Heart right ventricle (tissue), 16 donors: ENCODE measurements at regions not wholly inside any gene's neighbourhood (a gene's known extent, or its start where the extent isn't known, plus 50 kb on each side); places are given as distances from the start of the nearest gene placed in this dataset.

ENCODE experiments used
- ATAC-seq, 8 donors: fragments of 200-7000 bp; cut with Tn5 transposase; one replicate each; pipeline ENCODE4 v1.9.1; 2020; ENCODE audit warnings: mild to moderate bottlenecking in 8 of 8, moderate library complexity in 8 of 8, moderate number of reproducible peaks in 1 of 8
- DNase-seq, 2 donors: peaks; one replicate each; pipeline ENCODE4 v3.0.0-alpha.2; 2020
- H3K27ac ChIP-seq, 10 donors: fragments of 200-600 bp; sonication (generic) in 2 of 10; one replicate each; pipeline versions ENCODE4 v1.5.0 to v1.8.0; 2020 to 2022; ENCODE audit warnings: mild to moderate bottlenecking in 3 of 10
- H3K27me3 ChIP-seq, 7 donors: fragments of 200-600 bp; one replicate each; pipeline ENCODE4 v1.8.0; 2021 to 2022; ENCODE audit warnings: mild to moderate bottlenecking in 2 of 7
- H3K36me3 ChIP-seq, 9 donors: fragments of 200-600 bp; sonication (generic) in 1 of 9; one replicate each; pipeline versions ENCODE4 v1.5.0 to v1.8.0; 2020 to 2022; ENCODE audit warnings: mild to moderate bottlenecking in 2 of 9
- H3K4me1 ChIP-seq, 9 donors: fragments of 200-600 bp; sonication (generic) in 1 of 9; one replicate each; pipeline versions ENCODE4 v1.5.0 to v1.8.0; 2020 to 2022; ENCODE audit warnings: mild to moderate bottlenecking in 4 of 9
- H3K4me3 ChIP-seq, 10 donors: fragments of 200-600 bp; sonication (generic) in 2 of 10; one replicate each; pipeline versions ENCODE4 v1.5.0 to v1.8.0; 2020 to 2022; ENCODE audit warnings: mild to moderate bottlenecking in 7 of 10, moderate library complexity in 2 of 10
- H3K9me3 ChIP-seq, 11 donors: fragments of 200-600 bp in 10 of 11; sonication (generic) in 2 of 11; one replicate each; pipeline versions ENCODE4 v1.5.0 to v1.8.0; 2013 to 2022; ENCODE audit warnings: mild to moderate bottlenecking in 2 of 11, control low read depth in 1 of 11, moderate library complexity in 1 of 11
- CTCF ChIP-seq, 9 donors: fragments of 200-600 bp; sonication (generic) in 2 of 9; IDR thresholded peaks; one replicate each; pipeline versions ENCODE4 v1.5.0 to v1.8.0; 2021 to 2022; ENCODE audit warnings: antibody characterized with exemption in 9 of 9, mild to moderate bottlenecking in 5 of 9, moderate library complexity in 1 of 9
- WGBS, 2 donors: extraction: QIAGEN DNeasy Blood & Tissue Kit; methylation state at CpG; one replicate each; pipeline ENCODE4 v1.1.7; 2013; ENCODE audit warnings: inconsistent platforms in 1 of 2; 5-methylcytosine and 5-hydroxymethylcytosine counted together
- intact Hi-C, 10 donors: fragments of 100-400 bp; cut with DNase I; formaldehyde crosslinking; loops; one replicate each; pipeline versions ENCODE4 v1.11.1 to v1.14.2; 2022
- donor health status: Arrhythmogenic right ventricular cardiomyopathy.
- donor health status: ischemic (EF 13 %, LVEDD 7.1; RV severe dilation, severe dysfunction).
- donor health status: healthy with polysubstance abuse.
- donor health status: DM: no; HTN: yes; CAD: no.
- donor health status: DM: no; HTN: no; CAD: no.
- donor health status: ischemic (EF 25% LVEDD 6.9; RV normal size, moderate dysfunction).
- donor health status: ischemic (EF 25% LVEDD 5.7; RV mildly dilated, moderate dysfunction).
- donor health status: healthy.
- donor health status: DM: yes; HTN: yes; CAD: no.
- donor health status: Ischemic cardiomyopathy.
- donor health status: ischemic (EF 35%, LVEDD 5.7; RV mildly dilated, moderate dysfunction).
- donor health status: nonischemic (EF 11% LVEDD 7.7; RV severe dilation, severe dysfunction).
- donor health status: DM: yes; HTN: yes; CAD: no.
- donor health status: PGD.
- donor health status: ischemic (EF 29% LVEDD 5.4; RV normal size, mild dysfunction).
- donor health status: nonischemic (EF 23%, LVEDD 6.1; RV moderate dilation, normal function).

- intact Hi-C loops: loop anchor here in 1 of 10 donors (10.0 kb wide), 1 partner anchor 365 kb away; no protein-coding TSS in a partner anchor
- no peaks in the 10 kb centered on the region for H3K27me3 ChIP-seq
- H3K9me3 ChIP-seq: no peaks in the 10 kb centered on the region
- peak in 1 of 8 donors; percentile 55 for ATAC-seq
- H3K4me3 ChIP-seq: no peak overlapping the region
- H3K27ac ChIP-seq: no peak overlapping the region
- TF ChIP-seq CTCF (IDR thresholded peaks at IDR 0.05): no peak
- H3K4me1 ChIP-seq: no peaks in the 10 kb centered on the region
- DNase-seq: no peak
- no peaks in the 10 kb centered on the region for H3K36me3 ChIP-seq
These were observed 218.2 kb downstream of the RAD51AP2 start for GRCh38 chr2:17299891-17300540.

GRCh38 chr2:17298453-17298852, 219.8 kb downstream of the RAD51AP2 start:
- no peak for TF ChIP-seq CTCF (IDR thresholded peaks at IDR 0.05)
- DNase-seq: no peak
- WGBS, 2 donors: 92 to 94% methylated on average over 2 of the region's 2 CpGs
- intact Hi-C loops: no loop called here
- Histone ChIP-seq H3K27ac (no peak overlapping the region), H3K27me3 (no peaks in the 10 kb centered on the region), H3K9me3 (no peaks in the 10 kb centered on the region), H3K36me3 (no peaks in the 10 kb centered on the region), H3K4me1 (no peaks in the 10 kb centered on the region), H3K4me3 (no peak overlapping the region)
- ATAC-seq: no peak

GRCh38 chr2:17296686-17297085, 221.6 kb downstream of the RAD51AP2 start:
- no peak for TF ChIP-seq CTCF (IDR thresholded peaks at IDR 0.05)
- Histone ChIP-seq H3K4me3 (no peak overlapping the region), H3K27me3 (peaks cover 0 to 3% (median 0%) of the 10 kb centered on the region in 7 donors), H3K4me1 (no peaks in the 10 kb centered on the region), H3K36me3 (no peaks in the 10 kb centered on the region), H3K9me3 (no peaks in the 10 kb centered on the region), H3K27ac (no peak overlapping the region)
- ATAC-seq (no peak), DNase-seq (no peak)
- intact Hi-C loops: no loop called here

GRCh38 chr2:17289669-17290068, 228.6 kb downstream of the RAD51AP2 start:
- 80 to 96% methylated on average over 3 of the region's 3 CpGs for WGBS, 2 donors
- H3K4me3 ChIP-seq: no peak overlapping the region
- no peaks in the 10 kb centered on the region for H3K9me3 ChIP-seq
- no peaks in the 10 kb centered on the region for H3K36me3 ChIP-seq
- no peak for TF ChIP-seq CTCF (IDR thresholded peaks at IDR 0.05)
- intact Hi-C loops: no loop called here
- no peaks in the 10 kb centered on the region for H3K4me1 ChIP-seq
- no peak overlapping the region for H3K27ac ChIP-seq
- DNase-seq (no peak), ATAC-seq (no peak)
- peaks cover 0 to 6% (median 0%) of the 10 kb centered on the region in 7 donors for H3K27me3 ChIP-seq
